ENCODE measurements at regions not wholly inside any gene's neighbourhood (a gene's known extent, or its start where the extent isn't known, plus 50 kb on each side); places are given as distances from the start of the nearest gene placed in this dataset.

DNA sequence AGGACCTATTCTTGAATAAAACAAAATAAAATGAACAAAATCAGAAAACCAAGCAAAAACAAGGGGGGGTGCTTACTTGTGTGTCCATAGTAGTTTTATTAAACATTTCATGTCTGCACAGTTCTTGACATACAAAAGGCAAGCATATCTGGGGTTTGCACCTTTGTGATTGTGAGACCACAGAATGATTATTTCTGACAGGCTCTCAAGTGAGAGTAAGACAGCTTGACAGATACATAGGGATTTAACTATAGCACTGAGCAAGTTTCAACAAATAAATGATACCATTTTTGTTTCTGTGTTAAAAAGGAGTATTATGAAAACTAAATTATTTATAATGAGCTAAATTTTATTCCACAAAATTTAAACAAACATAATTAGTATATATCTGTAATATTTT, 712.0 kb upstream of the PCDH10 start:
- TF ChIP-seq CTCF (IDR thresholded peaks at IDR 0.05; ENCODE audit: insufficient read depth, low read length) (no peak), POLR2AphosphoS5 (IDR thresholded peaks at IDR 0.05; ENCODE audit: low read depth) (no peak)
